HAP-1 (cell line): ENCODE measurements at regions not wholly inside any gene's neighbourhood (a gene's known extent, or its start where the extent isn't known, plus 50 kb on each side); places are given as distances from the start of the nearest gene placed in this dataset.

ENCODE experiments used
- DNase-seq, 2 experiments: peaks; one replicate each; pipeline ENCODE4 v3.0.0-alpha.2; 2016 to 2020; ENCODE audit warnings: low spot score in 2 of 2
- H3K27me3 ChIP-seq: fragments of 250-450 bp; sonication (Bioruptor Pico); 2 replicates; pipeline ENCODE4 v1.5.1; 2020; ENCODE audit warnings: low read depth, mild to moderate bottlenecking, moderate library complexity
- H3K36me3 ChIP-seq: fragments of 250-450 bp; sonication (Bioruptor Pico); replicated peaks from 2 replicates; pipeline ENCODE4 v1.5.1; 2020; ENCODE audit warnings: mild to moderate bottlenecking
- H3K4me1 ChIP-seq: fragments of 250-450 bp; sonication (Bioruptor Pico); 2 replicates; pipeline ENCODE4 v1.5.1; 2020; ENCODE audit warnings: mild to moderate bottlenecking
- H3K4me3 ChIP-seq: fragments of 250-450 bp; sonication (Bioruptor Pico); 2 replicates; pipeline ENCODE4 v1.5.1; 2020; ENCODE audit warnings: mild to moderate bottlenecking, moderate library complexity
- H3K9me3 ChIP-seq: fragments of 250-450 bp; sonication (Bioruptor Pico); 2 replicates; pipeline ENCODE4 v1.5.1; 2020; ENCODE audit warnings: mild to moderate bottlenecking, moderate library complexity
- in situ Hi-C: fragments of 300-500 bp; cut with MboI; formaldehyde crosslinking; loops from 3 replicates; pipeline ENCODE4 v1.14.3; 2020; ENCODE audit warnings: low sequenced_read_pairs, inconsistent platforms, mixed read lengths

GRCh38 chr10:57017356-57018037 is 656.4 kb upstream of the ZWINT start:
- in situ Hi-C loops: no loop called here

GRCh38 chr10:57015595-57016318 is 654.7 kb upstream of the ZWINT start:
- H3K4me3 ChIP-seq: no peak overlapping the region
- 0 out of 2 replicates have a peak, but pooled peaks cover 4% of the 10 kb centered on the region for H3K9me3 ChIP-seq
- no peaks in the 10 kb centered on the region for H3K36me3 ChIP-seq
- in situ Hi-C loops: no loop called here
- no peak for DNase-seq
- no peaks in the 10 kb centered on the region for H3K27me3 ChIP-seq
- peaks cover 13% of the 10 kb centered on the region for H3K4me1 ChIP-seq

More at GRCh38 chr10:57017356-57018037, 656.4 kb upstream of the ZWINT start:
- no peaks in the 10 kb centered on the region for H3K36me3 ChIP-seq
- peaks cover 13% of the 10 kb centered on the region for H3K4me1 ChIP-seq
- no peak overlapping the region for H3K4me3 ChIP-seq
- H3K9me3 ChIP-seq: peaks cover 4% of the 10 kb centered on the region; the same call in 1 of the 2 replicates
- peak in 1 of 2 experiments; percentile 30 for DNase-seq
- no peaks in the 10 kb centered on the region for H3K27me3 ChIP-seq

DNA sequence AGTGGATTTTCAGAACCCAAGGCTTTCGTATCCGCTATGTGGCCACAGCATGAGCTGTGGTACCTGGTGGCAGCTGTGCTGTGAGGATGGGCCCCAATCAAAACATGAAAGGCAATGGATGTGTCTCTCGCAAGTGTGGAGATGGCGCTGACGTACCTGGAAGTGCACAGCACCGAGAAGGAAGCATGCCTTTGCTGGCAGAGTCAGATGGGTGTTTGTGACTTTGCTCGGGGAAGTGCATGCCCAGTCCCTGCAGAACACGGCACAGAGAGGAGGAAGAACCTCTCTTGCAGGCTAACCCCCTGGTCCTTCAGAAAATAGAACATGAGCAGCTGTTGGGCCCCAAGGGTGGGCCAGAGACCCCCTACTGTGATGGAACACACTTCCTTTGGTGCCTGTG is 654.1 kb upstream of the ZWINT start:
- H3K27me3 ChIP-seq: no peaks in the 10 kb centered on the region
- peaks cover 13% of the 10 kb centered on the region for H3K4me1 ChIP-seq
- H3K4me3 ChIP-seq: no peak overlapping the region
- DNase-seq: no peak
- H3K36me3 ChIP-seq: no peaks in the 10 kb centered on the region
- in situ Hi-C loops: no loop called here
- H3K9me3 ChIP-seq: 0 out of 2 replicates have a peak, but pooled peaks cover 4% of the 10 kb centered on the region

- Histone ChIP-seq H3K27me3 (no peaks in the 10 kb centered on the region), H3K9me3 (0 out of 2 replicates have a peak, but pooled peaks cover 4% of the 10 kb centered on the region), H3K4me1 (peaks cover 13% of the 10 kb centered on the region), H3K4me3 (no peak overlapping the region), H3K36me3 (no peaks in the 10 kb centered on the region)
- in situ Hi-C loops: no loop called here
- DNase-seq: no peak
Measured at GRCh38 chr10:57014758-57015157, 653.7 kb upstream of the ZWINT start.

GRCh38 chr10:57008189-57008588 is 647.1 kb upstream of the ZWINT start:
- no peak overlapping the region for H3K4me3 ChIP-seq
- H3K36me3 ChIP-seq: no peaks in the 10 kb centered on the region
- H3K9me3 ChIP-seq: no peaks in the 10 kb centered on the region
- in situ Hi-C loops: no loop called here
- H3K4me1 ChIP-seq: no peaks in the 10 kb centered on the region
- no peaks in the 10 kb centered on the region for H3K27me3 ChIP-seq
- DNase-seq: no peak

DNA sequence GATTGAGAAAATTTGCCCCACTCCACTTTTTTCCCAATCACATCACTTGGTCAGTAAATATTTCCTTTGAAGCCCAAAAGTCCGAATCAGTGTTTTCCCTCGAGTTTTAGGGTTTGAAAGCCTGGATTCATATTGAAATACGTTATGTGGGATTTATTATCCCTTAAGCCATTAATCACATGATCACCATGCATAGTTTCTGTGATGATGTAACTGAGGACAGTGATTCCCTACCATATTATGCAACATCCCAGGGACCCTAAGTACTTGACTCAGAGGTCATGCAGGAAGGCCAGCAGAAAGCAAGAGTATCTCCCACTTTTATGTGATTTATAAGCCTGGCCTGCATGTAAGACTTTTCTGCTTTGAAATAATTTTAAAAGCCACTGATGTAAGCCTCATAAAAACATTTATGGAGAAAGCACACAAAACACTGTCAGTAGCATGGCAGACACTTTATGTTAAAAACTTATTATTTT is 630.6 kb upstream of the ZWINT start:
- DNase-seq: no peak
- Histone ChIP-seq H3K4me3 (no peak overlapping the region), H3K27me3 (no peaks in the 10 kb centered on the region), H3K36me3 (no peaks in the 10 kb centered on the region), H3K9me3 (no peaks in the 10 kb centered on the region), H3K4me1 (no peaks in the 10 kb centered on the region)
- in situ Hi-C loops: no loop called here

GRCh38 chr10:56975513-56975912 is 614.5 kb upstream of the ZWINT start:
- H3K36me3 ChIP-seq: no peaks in the 10 kb centered on the region
- in situ Hi-C loops: no loop called here
- H3K4me3 ChIP-seq: no peak overlapping the region
- H3K4me1 ChIP-seq: no peaks in the 10 kb centered on the region
- H3K9me3 ChIP-seq: no peaks in the 10 kb centered on the region
- DNase-seq: no peak
- H3K27me3 ChIP-seq: no peaks in the 10 kb centered on the region

DNA sequence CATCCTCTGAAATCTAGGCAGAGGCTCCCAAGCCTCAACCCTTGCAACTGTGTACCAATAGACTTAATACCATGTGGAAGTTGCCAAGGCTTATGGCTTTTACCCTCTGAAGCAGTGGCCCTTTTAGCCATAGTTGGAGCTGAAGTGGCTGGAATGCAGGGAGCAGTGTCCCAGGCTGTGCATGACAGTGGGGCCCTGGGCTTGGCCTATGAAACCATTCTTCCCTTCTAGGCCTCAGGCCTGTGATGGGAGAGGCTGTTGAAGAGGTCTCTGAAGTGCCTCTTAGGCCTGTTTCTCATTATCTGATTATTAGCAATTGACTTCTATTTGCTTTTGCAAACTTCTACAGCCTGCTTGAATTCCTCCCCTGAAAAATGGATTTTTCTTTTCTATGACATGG is 612.7 kb upstream of the ZWINT start:
- in situ Hi-C loops: no loop called here
- no peaks in the 10 kb centered on the region for H3K4me1 ChIP-seq
- no peaks in the 10 kb centered on the region for H3K27me3 ChIP-seq
- DNase-seq: no peak
- H3K9me3 ChIP-seq: no peaks in the 10 kb centered on the region
- H3K4me3 ChIP-seq: no peak overlapping the region
- H3K36me3 ChIP-seq: no peaks in the 10 kb centered on the region

GRCh38 chr10:56943221-56943755 is 582.2 kb upstream of the ZWINT start:
- H3K4me1 ChIP-seq: no peaks in the 10 kb centered on the region
- no peaks in the 10 kb centered on the region for H3K27me3 ChIP-seq
- no peak overlapping the region for H3K4me3 ChIP-seq
- H3K36me3 ChIP-seq: no peaks in the 10 kb centered on the region
- H3K9me3 ChIP-seq: no peaks in the 10 kb centered on the region; the same call in 1 of the 2 replicates
- in situ Hi-C loops: no loop called here
- no peak for DNase-seq

- DNase-seq: no peak
- no peaks in the 10 kb centered on the region for H3K4me1 ChIP-seq
- H3K27me3 ChIP-seq: no peaks in the 10 kb centered on the region
- no peaks in the 10 kb centered on the region for H3K36me3 ChIP-seq
- H3K4me3 ChIP-seq: no peak overlapping the region
- peaks cover 5% of the 10 kb centered on the region; the same call in 1 of the 2 replicates for H3K9me3 ChIP-seq
- in situ Hi-C loops: no loop called here
Measured at GRCh38 chr10:56934515-56934914, 573.5 kb upstream of the ZWINT start.

GRCh38 chr10:56928714-56929113 is 567.7 kb upstream of the ZWINT start:
- H3K9me3 ChIP-seq: 0 out of 2 replicates have a peak, but pooled peaks cover 3% of the 10 kb centered on the region
- no peak overlapping the region for H3K4me3 ChIP-seq
- DNase-seq: no peak
- no peaks in the 10 kb centered on the region for H3K4me1 ChIP-seq
- H3K27me3 ChIP-seq: no peaks in the 10 kb centered on the region
- H3K36me3 ChIP-seq: no peaks in the 10 kb centered on the region
- in situ Hi-C loops: no loop called here

DNA sequence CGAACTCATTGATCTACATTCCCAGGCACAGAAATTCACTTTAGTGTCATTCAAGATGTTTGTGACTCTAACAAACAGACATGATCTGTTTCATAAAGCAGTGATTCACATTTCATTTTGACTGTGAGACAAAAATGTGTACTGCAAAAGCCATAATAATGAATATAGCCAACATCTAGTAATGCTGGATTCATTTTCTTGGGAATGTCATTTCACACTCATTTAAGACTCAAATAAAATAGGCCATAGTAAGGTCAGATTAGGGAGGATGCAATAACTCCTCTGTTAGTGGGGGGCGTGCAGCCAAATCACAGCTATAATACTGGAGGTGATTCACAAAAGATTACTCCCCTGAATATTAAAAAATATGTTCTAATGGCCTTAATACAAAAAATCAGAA is 566.6 kb upstream of the ZWINT start:
- DNase-seq: no peak
- in situ Hi-C loops: no loop called here
- H3K36me3 ChIP-seq: no peaks in the 10 kb centered on the region
- no peaks in the 10 kb centered on the region for H3K27me3 ChIP-seq
- H3K9me3 ChIP-seq: 0 out of 2 replicates have a peak, but pooled peaks cover 3% of the 10 kb centered on the region
- H3K4me3 ChIP-seq: no peak overlapping the region
- no peaks in the 10 kb centered on the region for H3K4me1 ChIP-seq

DNA sequence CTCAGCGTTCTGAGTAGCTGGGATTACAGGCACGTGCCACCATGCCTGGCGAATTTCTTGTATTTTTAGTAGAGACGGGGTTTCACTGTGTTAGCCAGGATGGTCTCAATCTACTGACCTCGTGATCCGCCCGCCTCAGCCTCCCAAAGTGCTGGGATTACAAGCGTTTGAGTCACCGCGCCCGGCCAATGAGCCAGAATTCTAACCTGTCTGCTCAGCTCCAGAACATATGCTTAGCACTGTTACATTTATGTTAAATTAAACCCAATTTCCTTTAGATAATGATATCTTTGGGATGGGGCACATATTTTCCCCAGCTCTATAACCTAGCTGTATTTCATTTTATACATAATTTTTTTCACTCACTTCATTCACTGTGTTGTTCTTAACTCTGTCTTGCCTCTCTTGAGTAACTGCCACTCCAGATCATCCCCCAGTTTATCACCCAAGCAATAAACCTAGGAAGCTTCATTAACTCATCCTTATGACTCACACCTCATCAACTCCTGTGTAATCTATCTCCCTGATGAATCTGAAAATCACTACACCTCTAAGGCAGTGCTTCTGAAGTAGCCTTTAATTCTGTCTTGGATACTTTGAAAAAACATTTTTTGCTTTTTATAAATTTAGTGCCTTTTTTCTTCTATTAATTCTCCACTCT is 559.7 kb upstream of the ZWINT start:
- in situ Hi-C loops: no loop called here
- Histone ChIP-seq H3K4me3 (no peak overlapping the region), H3K4me1 (no peaks in the 10 kb centered on the region), H3K36me3 (no peaks in the 10 kb centered on the region), H3K9me3 (0 out of 2 replicates have a peak, but pooled peaks cover 3% of the 10 kb centered on the region), H3K27me3 (no peaks in the 10 kb centered on the region)
- DNase-seq: no peak
